ENCODE measurements at regions not wholly inside any gene's neighbourhood (a gene's known extent, or its start where the extent isn't known, plus 50 kb on each side); places are given as distances from the start of the nearest gene placed in this dataset.

DNA sequence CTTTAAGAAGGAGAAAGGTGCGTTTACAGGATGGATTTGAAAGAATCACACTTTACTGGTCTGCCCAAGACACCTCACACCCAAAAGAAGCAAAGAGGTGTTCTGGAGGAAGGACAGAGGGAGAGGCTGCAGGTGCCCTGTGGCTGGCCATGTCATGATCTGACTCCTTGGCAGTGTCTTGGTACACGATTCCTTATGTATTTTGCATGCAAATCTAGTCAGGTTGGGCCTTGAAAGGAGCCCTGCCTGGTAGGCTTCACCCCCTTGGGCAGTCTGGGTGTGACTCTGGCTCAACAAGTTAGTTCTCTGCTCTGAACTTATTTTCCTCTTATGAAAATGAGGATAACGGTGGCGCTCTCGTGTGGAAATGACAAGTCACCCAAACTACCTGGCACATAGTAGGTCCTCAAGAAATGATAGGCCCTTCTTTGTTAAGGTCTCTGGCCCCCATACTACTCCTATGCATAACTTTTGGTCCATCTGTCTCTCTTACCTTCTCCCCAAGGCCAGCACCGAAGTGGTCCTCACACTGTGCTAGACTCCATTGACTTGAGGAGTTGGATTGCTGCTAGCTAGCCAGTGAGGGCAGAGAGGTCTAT lies 212.5 kb downstream of the SEMA6A start:
- CTCF ChIA-PET = no interaction called here
- intact Hi-C loops (cut with micrococcal nuclease; ENCODE audit: unreplicated experiment) = no loop called here
- Histone ChIP-seq H3K79me2 (ENCODE audit: low read depth) (no peaks in the 10 kb centered on the region), H3K4me2 (no peak overlapping the region), H3K4me1 (replicated peaks; ENCODE audit: insufficient read depth) (no peaks in the 10 kb centered on the region), H3K9me3 (ENCODE audit: insufficient read depth, low read depth) (no peaks in the 10 kb centered on the region), H4K20me1 (ENCODE audit: insufficient read depth) (no peaks in the 10 kb centered on the region), H3K36me3 (ENCODE audit: low read depth) (no peaks in the 10 kb centered on the region), H3K4me3 (no peak overlapping the region), H3K9me2 (ENCODE audit: insufficient read depth) (no peaks in the 10 kb centered on the region), H3K27me3 (ENCODE audit: insufficient read depth, low read depth) (no peaks in the 10 kb centered on the region), H2AFZ (no peak overlapping the region), H3F3A (ENCODE audit: insufficient read depth, low read depth) (no peaks in the 10 kb centered on the region), H3K27ac (no peak overlapping the region)
- no TSS peak for BruUV-seq (replicated peaks)
- POLR2A ChIA-PET (ENCODE audit: unreplicated experiment) = no interaction called here
- DNase-seq = no peak
- TF ChIP-seq EZH2 (IDR thresholded peaks at IDR 0.05; ENCODE audit: low read depth) = no peak
- TF ChIP-seq, protein P1, sequence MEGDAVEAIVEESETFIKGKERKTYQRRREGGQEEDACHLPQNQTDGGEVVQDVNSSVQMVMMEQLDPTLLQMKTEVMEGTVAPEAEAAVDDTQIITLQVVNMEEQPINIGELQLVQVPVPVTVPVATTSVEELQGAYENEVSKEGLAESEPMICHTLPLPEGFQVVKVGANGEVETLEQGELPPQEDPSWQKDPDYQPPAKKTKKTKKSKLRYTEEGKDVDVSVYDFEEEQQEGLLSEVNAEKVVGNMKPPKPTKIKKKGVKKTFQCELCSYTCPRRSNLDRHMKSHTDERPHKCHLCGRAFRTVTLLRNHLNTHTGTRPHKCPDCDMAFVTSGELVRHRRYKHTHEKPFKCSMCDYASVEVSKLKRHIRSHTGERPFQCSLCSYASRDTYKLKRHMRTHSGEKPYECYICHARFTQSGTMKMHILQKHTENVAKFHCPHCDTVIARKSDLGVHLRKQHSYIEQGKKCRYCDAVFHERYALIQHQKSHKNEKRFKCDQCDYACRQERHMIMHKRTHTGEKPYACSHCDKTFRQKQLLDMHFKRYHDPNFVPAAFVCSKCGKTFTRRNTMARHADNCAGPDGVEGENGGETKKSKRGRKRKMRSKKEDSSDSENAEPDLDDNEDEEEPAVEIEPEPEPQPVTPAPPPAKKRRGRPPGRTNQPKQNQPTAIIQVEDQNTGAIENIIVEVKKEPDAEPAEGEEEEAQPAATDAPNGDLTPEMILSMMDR (conservative IDR thresholded peaks at IDR 0.05) = no peak

DNA sequence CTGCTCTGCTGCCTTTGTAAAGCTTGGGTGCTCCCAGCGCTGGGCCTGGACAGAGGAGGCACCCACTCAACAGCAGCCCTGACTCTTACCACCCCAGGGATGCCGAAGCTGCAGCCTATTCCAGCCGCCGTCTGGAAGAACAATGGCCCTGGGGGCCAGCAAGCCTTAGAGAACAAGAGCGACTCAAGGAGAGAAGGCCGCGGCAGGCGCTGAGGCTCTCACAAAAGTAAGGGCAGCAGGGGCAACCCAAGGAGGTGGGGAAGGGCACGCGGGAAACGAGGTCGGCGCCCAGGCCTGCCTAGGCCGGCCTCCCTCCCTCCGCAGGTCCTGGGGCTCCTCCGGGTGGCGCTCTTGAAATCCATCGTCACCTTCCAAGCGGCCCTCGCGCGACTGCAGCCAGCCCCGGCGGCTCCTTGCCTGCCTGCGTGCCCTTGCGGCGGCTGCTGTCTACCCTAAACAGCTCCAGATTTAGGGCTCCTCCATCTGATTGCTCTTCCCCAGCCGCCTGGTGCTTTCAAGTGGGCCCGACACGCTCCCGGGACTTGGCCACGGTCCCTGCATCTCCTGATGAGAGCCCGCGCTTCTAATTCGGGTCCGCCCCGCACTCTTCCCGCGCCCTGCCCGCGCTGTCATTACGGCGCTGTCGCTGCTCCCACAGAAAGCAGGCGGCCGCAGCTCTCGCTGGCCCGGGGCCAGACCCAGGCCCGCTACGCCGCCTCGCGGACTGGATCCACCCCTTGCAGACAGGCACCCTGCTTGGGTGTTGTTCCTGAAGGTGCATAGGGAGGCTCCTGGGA lies 213.3 kb downstream of the SEMA6A start:
- no TSS peak for BruUV-seq (replicated peaks)

DNA sequence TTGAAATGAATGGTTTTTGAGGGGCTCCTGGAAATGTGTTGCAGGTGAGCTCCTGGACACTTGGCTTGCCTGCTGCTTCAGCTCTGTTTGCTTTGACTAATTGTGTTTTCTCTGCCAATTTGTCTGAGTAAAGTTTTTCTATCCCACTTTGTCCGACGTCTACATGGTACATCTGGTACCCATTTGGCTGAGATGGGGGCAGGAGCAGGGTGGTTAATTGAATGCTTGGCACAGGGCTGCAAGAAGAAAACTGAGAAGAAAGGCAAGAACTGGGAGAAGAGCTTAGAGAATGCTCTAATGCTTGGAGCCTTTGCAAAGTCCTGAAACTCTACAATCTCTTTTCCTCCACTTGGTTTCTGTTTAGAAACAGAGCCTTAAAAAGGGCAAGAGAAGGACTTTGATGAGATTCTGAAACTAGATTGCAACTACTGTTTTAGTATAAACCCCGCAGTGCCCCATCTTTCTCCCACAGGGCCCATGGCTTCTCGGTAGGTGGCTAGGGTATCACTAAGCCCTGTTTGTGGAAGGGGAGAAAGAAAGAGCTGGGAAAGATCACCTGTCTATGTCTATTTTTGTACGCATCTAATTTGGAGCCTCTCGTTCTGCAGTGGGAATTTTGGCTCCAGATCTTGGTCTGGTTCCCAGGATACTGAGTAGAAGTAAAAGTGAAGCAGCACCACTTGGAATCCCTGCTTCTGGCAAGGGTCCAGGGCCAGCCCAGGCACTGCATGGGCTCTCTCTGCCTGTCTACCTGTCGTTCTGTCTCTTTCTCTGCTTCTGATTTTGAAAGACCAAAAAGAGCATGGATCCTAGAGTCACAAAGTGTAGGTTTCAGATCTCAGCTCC lies 214.4 kb downstream of the SEMA6A start:
- Histone ChIP-seq H3K27me3 (ENCODE audit: insufficient read depth, low read depth) (no peaks in the 10 kb centered on the region), H3K36me3 (ENCODE audit: low read depth) (no peaks in the 10 kb centered on the region), H3K79me2 (ENCODE audit: low read depth) (no peaks in the 10 kb centered on the region), H3K4me3 (no peak overlapping the region), H3K27ac (no peak overlapping the region), H3F3A (ENCODE audit: insufficient read depth, low read depth) (no peaks in the 10 kb centered on the region), H4K20me1 (ENCODE audit: insufficient read depth) (no peaks in the 10 kb centered on the region), H2AFZ (no peak overlapping the region), H3K4me1 (replicated peaks; ENCODE audit: insufficient read depth) (no peaks in the 10 kb centered on the region), H3K4me2 (no peak overlapping the region), H3K9me3 (ENCODE audit: insufficient read depth, low read depth) (no peaks in the 10 kb centered on the region), H3K9me2 (ENCODE audit: insufficient read depth) (no peaks in the 10 kb centered on the region)
- ChIA-PET CTCF (interaction anchor here (0.6 kb wide), 1 partner anchor 87 kb away, joined by 3 read pairs; no protein-coding TSS in a partner anchor), POLR2A (ENCODE audit: unreplicated experiment) (no interaction called here)
- intact Hi-C loops (cut with micrococcal nuclease; ENCODE audit: unreplicated experiment) = no loop called here
- BruUV-seq (replicated peaks) = no TSS peak
- no peak for DNase-seq
- no peak for TF ChIP-seq EZH2 (IDR thresholded peaks at IDR 0.05; ENCODE audit: low read depth)
- TF ChIP-seq, protein P1 (conservative IDR thresholded peaks at IDR 0.05) = no peak

More for the DNA sequence above, 213.3 kb downstream of the SEMA6A start:
- H3K4me2 ChIP-seq = no peak overlapping the region
- POLR2A ChIA-PET (ENCODE audit: unreplicated experiment) = no interaction called here
- TF ChIP-seq, protein P1 (conservative IDR thresholded peaks at IDR 0.05) = no peak
- no peak for TF ChIP-seq EZH2 (IDR thresholded peaks at IDR 0.05; ENCODE audit: low read depth)
- no peaks in the 10 kb centered on the region for H3K9me3 ChIP-seq (ENCODE audit: insufficient read depth, low read depth)
- no peaks in the 10 kb centered on the region for H3F3A ChIP-seq (ENCODE audit: insufficient read depth, low read depth)
- H3K4me1 ChIP-seq (replicated peaks; ENCODE audit: insufficient read depth) = no peaks in the 10 kb centered on the region
- H3K27ac ChIP-seq = no peak overlapping the region
- H3K9me2 ChIP-seq (ENCODE audit: insufficient read depth) = no peaks in the 10 kb centered on the region
- intact Hi-C loops (cut with micrococcal nuclease; ENCODE audit: unreplicated experiment) = no loop called here
- no peaks in the 10 kb centered on the region for H3K79me2 ChIP-seq (ENCODE audit: low read depth)
- CTCF ChIA-PET = no interaction called here
- H2AFZ ChIP-seq = no peak overlapping the region
- H3K4me3 ChIP-seq = no peak overlapping the region
- no peaks in the 10 kb centered on the region for H4K20me1 ChIP-seq (ENCODE audit: insufficient read depth)
- DNase-seq = no peak
- H3K36me3 ChIP-seq (ENCODE audit: low read depth) = no peaks in the 10 kb centered on the region
- no peaks in the 10 kb centered on the region for H3K27me3 ChIP-seq (ENCODE audit: insufficient read depth, low read depth)
